HCT116 (cell line): ENCODE measurements at regions not wholly inside any gene's neighbourhood (a gene's known extent, or its start where the extent isn't known, plus 50 kb on each side); places are given as distances from the start of the nearest gene placed in this dataset.

ENCODE experiments used
- ATAC-seq: fragments of 200-7000 bp; cut with Tn5 transposase; 2 replicates; pipeline ENCODE4 v1.9.1; 2020; ENCODE audit warnings: mild to moderate bottlenecking, moderate library complexity
- BruUV-seq: library from RNA; stranded (reverse); fragments of 400-500 nt; replicated peaks from 2 replicates; lab custom pipeline; 2021; lab: Mats Ljungman, UMichigan
- CTCF ChIA-PET: fragments of 300-600 bp; sonication (Branson Sonifier 250); formaldehyde crosslinking; loops from one replicate; lab custom pipeline; 2021; ENCODE audit warnings: antibody characterized with exemption; lab: Charles Lee
- POLR2A ChIA-PET: fragments of 300-600, 350-600 bp; sonication (Branson Sonifier 250); formaldehyde crosslinking; loops from one replicate; lab custom pipeline; 2021; ENCODE audit warnings: antibody characterized with exemption; lab: Charles Lee
- RAD21 ChIA-PET, 2 experiments: fragments of 300-600 bp; sonication (Branson Sonifier 250); formaldehyde crosslinking; loops; one replicate each; lab custom pipeline; 2023; ENCODE audit warnings: low total read pairs in 2 of 2; ENCODE audit not compliant: uncharacterized antibody in 2 of 2, unreplicated experiment in 2 of 2, low non-redundant PET in 1 of 2; lab: Charles Lee
- DNase-seq: peaks from one replicate; pipeline ENCODE4 v3.0.0-alpha.2; 2010; ENCODE audit warnings: low read depth, low spot score
- H2AFZ ChIP-seq: fragments of 200-600 bp; shearing (Covaris generic), sonication (generic); 2 replicates; pipeline ENCODE4 v1.6.1; 2017; ENCODE audit warnings: low read depth, mixed run types, mixed read lengths, antibody characterized with exemption, low read length; ENCODE audit not compliant: poor library complexity, severe bottlenecking
- H3K27ac ChIP-seq: 2 replicates; pipeline ENCODE4 v1.5.1; 2012; ENCODE audit warnings: low read depth, low read length
- H3K27me3 ChIP-seq: fragments of 200-600 bp; sonication (generic); 2 replicates; pipeline ENCODE4 v1.6.1; 2016; ENCODE audit warnings: mixed run types, low read length, mixed read lengths; ENCODE audit not compliant: insufficient read depth
- H3K36me3 ChIP-seq, 2 experiments: fragments of 200-500 bp in 1 of 2; fragments of 200-600 bp in 1 of 2; sonication (Bioruptor generic) in 1 of 2; sonication (generic) in 1 of 2; 2 replicates each; pipeline versions ENCODE4 v1.5.1 to v1.6.1; 2014 to 2016; ENCODE audit warnings: low read length in 2 of 2, inconsistent platforms in 1 of 2, mixed read lengths in 1 of 2, mixed run types in 1 of 2; ENCODE audit not compliant: insufficient read depth in 2 of 2, control insufficient read depth in 1 of 2
- H3K4me1 ChIP-seq, 2 experiments: fragments of 200-600 bp in 1 of 2; sonication (generic) in 1 of 2; 2 replicates each; pipeline versions ENCODE4 v1.5.1 to v1.6.1; 2012 to 2017; ENCODE audit warnings: low read length in 2 of 2, inconsistent platforms in 1 of 2, mild to moderate bottlenecking in 1 of 2, mixed read lengths in 1 of 2, mixed run types in 1 of 2, moderate library complexity in 1 of 2; ENCODE audit not compliant: insufficient read depth in 2 of 2, control insufficient read depth in 1 of 2
- H3K4me2 ChIP-seq: fragments of 200-600 bp; sonication (generic); 2 replicates; pipeline ENCODE4 v1.6.1; 2017; ENCODE audit warnings: mixed run types, low read length, mixed read lengths
- H3K4me3 ChIP-seq, 2 experiments: fragments of 200-600 bp in 1 of 2; sonication (generic) in 1 of 2; replicated peaks in 1 of 2; 2 replicates each; pipeline ENCODE4 v1.5.1; 2011 to 2016; ENCODE audit warnings: low read length in 2 of 2, control low read depth in 1 of 2, low read depth in 1 of 2, mild to moderate bottlenecking in 1 of 2, mixed read lengths in 1 of 2, mixed run types in 1 of 2
- H3K79me2 ChIP-seq: fragments of 200-600 bp; sonication (generic); 2 replicates; pipeline ENCODE4 v1.6.1; 2017; ENCODE audit warnings: mild to moderate bottlenecking, mixed run types, low read length, moderate library complexity, mixed read lengths; ENCODE audit not compliant: insufficient read depth
- H3K9ac ChIP-seq: fragments of 200-600 bp; sonication (generic); 2 replicates; pipeline ENCODE4 v1.6.1; 2016; ENCODE audit warnings: low read length, mixed read lengths
- H3K9me2 ChIP-seq: fragments of 200-600 bp; sonication (generic), shearing (Covaris generic); 2 replicates; pipeline ENCODE4 v1.6.1; 2017; ENCODE audit warnings: mixed run types, mild to moderate bottlenecking, moderate library complexity; ENCODE audit not compliant: insufficient read depth
- H3K9me3 ChIP-seq, 2 experiments: fragments of 200-500 bp in 1 of 2; fragments of 200-600 bp in 1 of 2; sonication (Bioruptor generic) in 1 of 2; sonication (generic) in 1 of 2; 2 replicates each; pipeline ENCODE4 v1.6.1; 2014 to 2017; ENCODE audit warnings: low read length in 2 of 2, mixed read lengths in 2 of 2, inconsistent platforms in 1 of 2, low read depth in 1 of 2, mild to moderate bottlenecking in 1 of 2, mixed run types in 1 of 2, moderate library complexity in 1 of 2; ENCODE audit not compliant: control insufficient read depth in 1 of 2, insufficient read depth in 1 of 2
- H4K20me1 ChIP-seq: fragments of 200-600 bp; sonication (generic), shearing (Covaris generic); 2 replicates; pipeline ENCODE4 v1.6.1; 2017; ENCODE audit warnings: mixed run types, mild to moderate bottlenecking, moderate library complexity; ENCODE audit not compliant: insufficient read depth
- ATF3 ChIP-seq: IDR thresholded peaks from 2 replicates; pipeline ENCODE4 v1.6.1; 2012
- CEBPB ChIP-seq: IDR thresholded peaks from 2 replicates; pipeline ENCODE4 v1.6.1; 2012; ENCODE audit warnings: low read depth
- CTCF ChIP-seq, 3 experiments: fragments of 200-600 bp in 1 of 3; sonication (generic) in 1 of 3; IDR thresholded peaks in 2 of 3; conservative IDR thresholded peaks in 1 of 3; 2 replicates each; pipeline ENCODE4 v1.5.1; 2012 to 2017; ENCODE audit warnings: low read depth in 2 of 3, low read length in 2 of 3, antibody characterized with exemption in 1 of 3, borderline replicate concordance in 1 of 3, control low read depth in 1 of 3, mild to moderate bottlenecking in 1 of 3, mixed read lengths in 1 of 3, mixed run types in 1 of 3, moderate library complexity in 1 of 3; ENCODE audit not compliant: insufficient read depth in 1 of 3
- EGR1 ChIP-seq: IDR thresholded peaks from 2 replicates; pipeline ENCODE4 v1.6.1; 2012; ENCODE audit warnings: low read depth
- JUND ChIP-seq: IDR thresholded peaks from 2 replicates; pipeline ENCODE4 v1.6.1; 2012
- POLR2A ChIP-seq: IDR thresholded peaks from 2 replicates; pipeline ENCODE4 v1.7.0; 2011; ENCODE audit warnings: borderline replicate concordance; ENCODE audit not compliant: insufficient read depth, insufficient read length; ENCODE audit errors: extremely low read depth
- POLR2AphosphoS5 ChIP-seq: IDR thresholded peaks from 2 replicates; pipeline ENCODE4 v1.6.1; 2011; ENCODE audit warnings: mild to moderate bottlenecking, low read depth, low read length, moderate library complexity
- RAD21 ChIP-seq: IDR thresholded peaks from 2 replicates; pipeline ENCODE4 v1.6.1; 2012; ENCODE audit warnings: low read depth, mild to moderate bottlenecking
- SRF ChIP-seq: IDR thresholded peaks from 2 replicates; pipeline ENCODE4 v1.6.1; 2012; ENCODE audit warnings: low read depth
- TCF7L2 ChIP-seq: IDR thresholded peaks from 2 replicates; pipeline ENCODE4 v1.7.0; 2011; ENCODE audit warnings: borderline replicate concordance, inconsistent platforms; ENCODE audit not compliant: insufficient read depth, insufficient read length; ENCODE audit errors: extremely low read depth
- YY1 ChIP-seq: IDR thresholded peaks from 2 replicates; pipeline ENCODE4 v1.6.1; 2011; ENCODE audit warnings: low read length, low read depth, moderate library complexity, mild to moderate bottlenecking; ENCODE audit not compliant: insufficient replicate concordance; ENCODE audit errors: extremely low read depth
- intact Hi-C: fragments of 100-400 bp; cut with micrococcal nuclease; formaldehyde crosslinking; loops from 2 replicates; pipeline ENCODE4 v1.10.0; 2022
- TF ChIP-seq, protein P1 (sequence below): IDR thresholded peaks from 2 replicates; pipeline ENCODE4 v1.6.1; 2012; ENCODE audit warnings: low read depth

- H3K4me2 ChIP-seq, result no peak overlapping the region
- POLR2A ChIA-PET, result no interaction called here
- CTCF ChIA-PET, result no interaction called here
- no peak for ATAC-seq
- no peak overlapping the region for H3K27ac ChIP-seq
- no peak overlapping the region for H3K4me3 ChIP-seq
- H3K79me2 ChIP-seq, result no peaks in the 10 kb centered on the region
- intact Hi-C loops, result no loop called here
- H3K27me3 ChIP-seq, result no peaks in the 10 kb centered on the region
- H2AFZ ChIP-seq, result no peak overlapping the region
- no peaks in the 10 kb centered on the region for H3K4me1 ChIP-seq
- no TSS peak for BruUV-seq
- H3K9me2 ChIP-seq, result no peaks in the 10 kb centered on the region
- no peak for TF ChIP-seq POLR2AphosphoS5
- no peak for TF ChIP-seq SRF
- TF ChIP-seq TCF7L2, result no peak
- TF ChIP-seq POLR2A, result no peak
- no peak for TF ChIP-seq CTCF (IDR thresholded peaks at IDR 0.05 in 2 of 3, conservative IDR thresholded peaks at IDR 0.05 in 1 of 3; ENCODE audit: borderline replicate concordance in 1 of 3, insufficient read depth in 1 of 3, low read depth in 2 of 3, low read length in 2 of 3)
- TF ChIP-seq CEBPB, result no peak
- TF ChIP-seq, all 23 proteins: peak for 0
- RAD21 ChIA-PET, result no interaction called here
- H3K9ac ChIP-seq, result no peak overlapping the region
- no peaks in the 10 kb centered on the region for H4K20me1 ChIP-seq
- H3K36me3 ChIP-seq, result no peaks in the 10 kb centered on the region
- DNase-seq, result no peak
- H3K9me3 ChIP-seq, result no peaks in the 10 kb centered on the region
These were observed 293.5 kb downstream of the SOX2 start for GRCh38 chr3:182005219-182005618.

- ChIA-PET RAD21 (no interaction called here), CTCF (no interaction called here)
- no peak for ATAC-seq
- TF ChIP-seq EGR1, result no peak
- no peak for TF ChIP-seq RAD21
- TF ChIP-seq JUND, result no peak
- TF ChIP-seq, protein P1, sequence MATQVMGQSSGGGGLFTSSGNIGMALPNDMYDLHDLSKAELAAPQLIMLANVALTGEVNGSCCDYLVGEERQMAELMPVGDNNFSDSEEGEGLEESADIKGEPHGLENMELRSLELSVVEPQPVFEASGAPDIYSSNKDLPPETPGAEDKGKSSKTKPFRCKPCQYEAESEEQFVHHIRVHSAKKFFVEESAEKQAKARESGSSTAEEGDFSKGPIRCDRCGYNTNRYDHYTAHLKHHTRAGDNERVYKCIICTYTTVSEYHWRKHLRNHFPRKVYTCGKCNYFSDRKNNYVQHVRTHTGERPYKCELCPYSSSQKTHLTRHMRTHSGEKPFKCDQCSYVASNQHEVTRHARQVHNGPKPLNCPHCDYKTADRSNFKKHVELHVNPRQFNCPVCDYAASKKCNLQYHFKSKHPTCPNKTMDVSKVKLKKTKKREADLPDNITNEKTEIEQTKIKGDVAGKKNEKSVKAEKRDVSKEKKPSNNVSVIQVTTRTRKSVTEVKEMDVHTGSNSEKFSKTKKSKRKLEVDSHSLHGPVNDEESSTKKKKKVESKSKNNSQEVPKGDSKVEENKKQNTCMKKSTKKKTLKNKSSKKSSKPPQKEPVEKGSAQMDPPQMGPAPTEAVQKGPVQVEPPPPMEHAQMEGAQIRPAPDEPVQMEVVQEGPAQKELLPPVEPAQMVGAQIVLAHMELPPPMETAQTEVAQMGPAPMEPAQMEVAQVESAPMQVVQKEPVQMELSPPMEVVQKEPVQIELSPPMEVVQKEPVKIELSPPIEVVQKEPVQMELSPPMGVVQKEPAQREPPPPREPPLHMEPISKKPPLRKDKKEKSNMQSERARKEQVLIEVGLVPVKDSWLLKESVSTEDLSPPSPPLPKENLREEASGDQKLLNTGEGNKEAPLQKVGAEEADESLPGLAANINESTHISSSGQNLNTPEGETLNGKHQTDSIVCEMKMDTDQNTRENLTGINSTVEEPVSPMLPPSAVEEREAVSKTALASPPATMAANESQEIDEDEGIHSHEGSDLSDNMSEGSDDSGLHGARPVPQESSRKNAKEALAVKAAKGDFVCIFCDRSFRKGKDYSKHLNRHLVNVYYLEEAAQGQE, result no peak
- no peak for TF ChIP-seq POLR2A
- TF ChIP-seq YY1, result no peak
- TF ChIP-seq POLR2AphosphoS5, result no peak
- no peak for TF ChIP-seq ATF3
- no peak for TF ChIP-seq CTCF (IDR thresholded peaks at IDR 0.05 in 2 of 3, conservative IDR thresholded peaks at IDR 0.05 in 1 of 3; ENCODE audit: borderline replicate concordance in 1 of 3, insufficient read depth in 1 of 3, low read depth in 2 of 3, low read length in 2 of 3)
These were observed 294.0 kb downstream of the SOX2 start for GRCh38 chr3:182005701-182006100.

More at GRCh38 chr3:182005701-182006100, 294.0 kb downstream of the SOX2 start:
- Histone ChIP-seq H3K27me3 (no peaks in the 10 kb centered on the region), H3K4me2 (no peak overlapping the region), H3K27ac (no peak overlapping the region), H3K4me1 (no peaks in the 10 kb centered on the region), H3K9me2 (no peaks in the 10 kb centered on the region), H3K79me2 (no peaks in the 10 kb centered on the region), H4K20me1 (no peaks in the 10 kb centered on the region), H3K9me3 (no peaks in the 10 kb centered on the region), H2AFZ (no peak overlapping the region), H3K9ac (no peak overlapping the region), H3K36me3 (no peaks in the 10 kb centered on the region), H3K4me3 (no peak overlapping the region)
- intact Hi-C loops, result no loop called here
- DNase-seq, result no peak
- BruUV-seq, result no TSS peak
- POLR2A ChIA-PET, result no interaction called here
